ENCODE measurements at regions not wholly inside any gene's neighbourhood (a gene's known extent, or its start where the extent isn't known, plus 50 kb on each side); places are given as distances from the start of the nearest gene placed in this dataset.

GRCh38 chr6:159117563-159117962 is 51.6 kb upstream of the FNDC1 start:
- ATAC-seq = no peak
- Histone ChIP-seq H2AFZ (no peak overlapping the region), H3K27me3 (ENCODE audit: insufficient read depth) (no peaks in the 10 kb centered on the region), H3K27ac (ENCODE audit: low read depth) (no peak overlapping the region), H3K4me1 (ENCODE audit: insufficient read depth) (no peaks in the 10 kb centered on the region), H4K20me1 (replicated peaks; ENCODE audit: insufficient read depth) (no peaks in the 10 kb centered on the region), H3F3A (replicated peaks; ENCODE audit: low read depth) (no peaks in the 10 kb centered on the region), H3K79me2 (replicated peaks; ENCODE audit: insufficient read depth) (no peaks in the 10 kb centered on the region), H3K4me2 (no peak overlapping the region), H3K9me2 (ENCODE audit: insufficient read depth) (0 out of 2 replicates have a peak, but pooled peaks cover 4% of the 10 kb centered on the region), H3K4me3 (no peak overlapping the region), H3K36me3 (ENCODE audit: insufficient read depth) (no peaks in the 10 kb centered on the region)
- Mint-ChIP-seq H3K4me1 (no peaks in the 10 kb centered on the region), H3K4me3 (no peak overlapping the region), H3K9me3 (no peaks in the 10 kb centered on the region), H3K27ac (no peak overlapping the region), H3K27me3 (ENCODE audit: insufficient read depth, low read depth, poor library complexity) (peaks cover 2% of the 10 kb centered on the region), H3K36me3 (ENCODE audit: low read depth) (no peaks in the 10 kb centered on the region)
- no peak for TF ChIP-seq EZH2phosphoT487 (IDR thresholded peaks at IDR 0.05; ENCODE audit: unreplicated experiment)
- no peak for TF ChIP-seq REST (IDR thresholded peaks at IDR 0.05; ENCODE audit: unreplicated experiment)
- TF ChIP-seq, protein P1, sequence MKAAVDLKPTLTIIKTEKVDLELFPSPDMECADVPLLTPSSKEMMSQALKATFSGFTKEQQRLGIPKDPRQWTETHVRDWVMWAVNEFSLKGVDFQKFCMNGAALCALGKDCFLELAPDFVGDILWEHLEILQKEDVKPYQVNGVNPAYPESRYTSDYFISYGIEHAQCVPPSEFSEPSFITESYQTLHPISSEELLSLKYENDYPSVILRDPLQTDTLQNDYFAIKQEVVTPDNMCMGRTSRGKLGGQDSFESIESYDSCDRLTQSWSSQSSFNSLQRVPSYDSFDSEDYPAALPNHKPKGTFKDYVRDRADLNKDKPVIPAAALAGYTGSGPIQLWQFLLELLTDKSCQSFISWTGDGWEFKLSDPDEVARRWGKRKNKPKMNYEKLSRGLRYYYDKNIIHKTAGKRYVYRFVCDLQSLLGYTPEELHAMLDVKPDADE (IDR thresholded peaks at IDR 0.05) = no peak
- no peak for TF ChIP-seq STAT1 (IDR thresholded peaks at IDR 0.05; ENCODE audit: unreplicated experiment)
- no peak for TF ChIP-seq NANOG (IDR thresholded peaks at IDR 0.05; ENCODE audit: borderline replicate concordance)
- no peak for TF ChIP-seq POLR2AphosphoS5 (IDR thresholded peaks at IDR 0.05; ENCODE audit: low read depth)
- TF ChIP-seq EZH2 (IDR thresholded peaks at IDR 0.05; ENCODE audit: low read depth, unreplicated experiment) = no peak
- TF ChIP-seq JUNB (IDR thresholded peaks at IDR 0.05; ENCODE audit: unreplicated experiment) = no peak
- no peak for TF ChIP-seq ZNF331 (CRISPR knock-in tag; IDR thresholded peaks at IDR 0.05; ENCODE audit: low read depth)
- no peak for TF ChIP-seq CREB1 (CRISPR knock-in tag; IDR thresholded peaks at IDR 0.05; ENCODE audit: low read depth)
- no peak for TF ChIP-seq ZNF114 (CRISPR knock-in tag; IDR thresholded peaks at IDR 0.05)
- TF ChIP-seq, protein P2, sequence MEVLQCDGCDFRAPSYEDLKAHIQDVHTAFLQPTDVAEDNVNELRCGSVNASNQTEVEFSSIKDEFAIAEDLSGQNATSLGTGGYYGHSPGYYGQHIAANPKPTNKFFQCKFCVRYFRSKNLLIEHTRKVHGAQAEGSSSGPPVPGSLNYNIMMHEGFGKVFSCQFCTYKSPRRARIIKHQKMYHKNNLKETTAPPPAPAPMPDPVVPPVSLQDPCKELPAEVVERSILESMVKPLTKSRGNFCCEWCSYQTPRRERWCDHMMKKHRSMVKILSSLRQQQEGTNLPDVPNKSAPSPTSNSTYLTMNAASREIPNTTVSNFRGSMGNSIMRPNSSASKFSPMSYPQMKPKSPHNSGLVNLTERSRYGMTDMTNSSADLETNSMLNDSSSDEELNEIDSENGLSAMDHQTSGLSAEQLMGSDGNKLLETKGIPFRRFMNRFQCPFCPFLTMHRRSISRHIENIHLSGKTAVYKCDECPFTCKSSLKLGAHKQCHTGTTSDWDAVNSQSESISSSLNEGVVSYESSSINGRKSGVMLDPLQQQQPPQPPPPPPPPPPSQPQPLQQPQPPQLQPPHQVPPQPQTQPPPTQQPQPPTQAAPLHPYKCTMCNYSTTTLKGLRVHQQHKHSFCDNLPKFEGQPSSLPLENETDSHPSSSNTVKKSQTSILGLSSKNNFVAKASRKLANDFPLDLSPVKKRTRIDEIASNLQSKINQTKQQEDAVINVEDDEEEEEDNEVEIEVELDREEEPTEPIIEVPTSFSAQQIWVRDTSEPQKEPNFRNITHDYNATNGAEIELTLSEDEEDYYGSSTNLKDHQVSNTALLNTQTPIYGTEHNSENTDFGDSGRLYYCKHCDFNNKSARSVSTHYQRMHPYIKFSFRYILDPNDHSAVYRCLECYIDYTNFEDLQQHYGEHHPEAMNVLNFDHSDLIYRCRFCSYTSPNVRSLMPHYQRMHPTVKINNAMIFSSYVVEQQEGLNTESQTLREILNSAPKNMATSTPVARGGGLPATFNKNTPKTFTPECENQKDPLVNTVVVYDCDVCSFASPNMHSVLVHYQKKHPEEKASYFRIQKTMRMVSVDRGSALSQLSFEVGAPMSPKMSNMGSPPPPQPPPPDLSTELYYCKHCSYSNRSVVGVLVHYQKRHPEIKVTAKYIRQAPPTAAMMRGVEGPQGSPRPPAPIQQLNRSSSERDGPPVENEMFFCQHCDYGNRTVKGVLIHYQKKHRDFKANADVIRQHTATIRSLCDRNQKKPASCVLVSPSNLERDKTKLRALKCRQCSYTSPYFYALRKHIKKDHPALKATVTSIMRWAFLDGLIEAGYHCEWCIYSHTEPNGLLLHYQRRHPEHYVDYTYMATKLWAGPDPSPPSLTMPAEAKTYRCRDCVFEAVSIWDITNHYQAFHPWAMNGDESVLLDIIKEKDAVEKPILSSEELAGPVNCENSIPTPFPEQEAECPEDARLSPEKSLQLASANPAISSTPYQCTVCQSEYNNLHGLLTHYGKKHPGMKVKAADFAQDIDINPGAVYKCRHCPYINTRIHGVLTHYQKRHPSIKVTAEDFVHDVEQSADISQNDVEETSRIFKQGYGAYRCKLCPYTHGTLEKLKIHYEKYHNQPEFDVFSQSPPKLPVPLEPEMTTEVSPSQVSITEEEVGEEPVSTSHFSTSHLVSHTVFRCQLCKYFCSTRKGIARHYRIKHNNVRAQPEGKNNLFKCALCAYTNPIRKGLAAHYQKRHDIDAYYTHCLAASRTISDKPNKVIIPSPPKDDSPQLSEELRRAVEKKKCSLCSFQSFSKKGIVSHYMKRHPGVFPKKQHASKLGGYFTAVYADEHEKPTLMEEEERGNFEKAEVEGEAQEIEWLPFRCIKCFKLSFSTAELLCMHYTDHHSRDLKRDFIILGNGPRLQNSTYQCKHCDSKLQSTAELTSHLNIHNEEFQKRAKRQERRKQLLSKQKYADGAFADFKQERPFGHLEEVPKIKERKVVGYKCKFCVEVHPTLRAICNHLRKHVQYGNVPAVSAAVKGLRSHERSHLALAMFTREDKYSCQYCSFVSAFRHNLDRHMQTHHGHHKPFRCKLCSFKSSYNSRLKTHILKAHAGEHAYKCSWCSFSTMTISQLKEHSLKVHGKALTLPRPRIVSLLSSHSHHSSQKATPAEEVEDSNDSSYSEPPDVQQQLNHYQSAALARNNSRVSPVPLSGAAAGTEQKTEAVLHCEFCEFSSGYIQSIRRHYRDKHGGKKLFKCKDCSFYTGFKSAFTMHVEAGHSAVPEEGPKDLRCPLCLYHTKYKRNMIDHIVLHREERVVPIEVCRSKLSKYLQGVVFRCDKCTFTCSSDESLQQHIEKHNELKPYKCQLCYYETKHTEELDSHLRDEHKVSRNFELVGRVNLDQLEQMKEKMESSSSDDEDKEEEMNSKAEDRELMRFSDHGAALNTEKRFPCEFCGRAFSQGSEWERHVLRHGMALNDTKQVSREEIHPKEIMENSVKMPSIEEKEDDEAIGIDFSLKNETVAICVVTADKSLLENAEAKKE (CRISPR knock-in tag; IDR thresholded peaks at IDR 0.05) = no peak
- TF ChIP-seq CTCF (conservative IDR thresholded peaks at IDR 0.05; ENCODE audit: low read depth in 2 of 2) = no peak
- no peak for DNase-seq (ENCODE audit: low spot score)

Data from GM23338 (cell line).